Gastroesophageal sphincter (tissue), 4 donors: ENCODE measurements at regions not wholly inside any gene's neighbourhood (a gene's known extent, or its start where the extent isn't known, plus 50 kb on each side); places are given as distances from the start of the nearest gene placed in this dataset.

Source experiments
- ATAC-seq: fragments of 150-250 bp; one replicate; pipeline ENCODE4 v1.9.1; 2016; ENCODE audit warnings: mild to moderate bottlenecking, moderate library complexity
- H3K27ac ChIP-seq, 4 donors: fragments of 200-600 bp; sonication (generic) in 3 of 4; 1 replicate in 3 of 4; 2 replicates in 1 of 4; pipeline ENCODE4 v1.5.1; 2016 to 2019
- H3K27me3 ChIP-seq: fragments of 200-600 bp; sonication (generic); one replicate; pipeline ENCODE4 v1.5.1; 2019
- H3K36me3 ChIP-seq, 2 donors: fragments of 200-600 bp; sonication (generic); one replicate each; pipeline ENCODE4 v1.5.1; 2019; ENCODE audit warnings: control low read depth in 1 of 2
- H3K4me1 ChIP-seq, 3 donors: fragments of 200-600 bp; sonication (generic); 1 replicate in 2 of 3; 2 replicates in 1 of 3; pipeline ENCODE4 v1.5.1; 2016 to 2019; ENCODE audit warnings: control low read depth in 2 of 3
- H3K4me3 ChIP-seq, 2 donors: fragments of 200-600 bp; sonication (generic); one replicate each; pipeline ENCODE4 v1.5.1; 2019; ENCODE audit warnings: mild to moderate bottlenecking in 1 of 2, moderate library complexity in 1 of 2
- H3K9me3 ChIP-seq, 3 donors: fragments of 200-600 bp; sonication (generic); one replicate each; pipeline ENCODE4 v1.5.1; 2017 to 2019; ENCODE audit warnings: control low read depth in 2 of 3
- CTCF ChIP-seq, 4 experiments: fragments of 200-600 bp in 2 of 4; fragments of 450-650 bp in 2 of 4; sonication (generic) in 1 of 4; IDR thresholded peaks; one replicate each; pipeline ENCODE4 v1.5.1; 2017 to 2019; ENCODE audit warnings: antibody characterized with exemption in 4 of 4, mild to moderate bottlenecking in 2 of 4, moderate library complexity in 2 of 4
- EP300 ChIP-seq: sonication (generic); formaldehyde crosslinking; IDR thresholded peaks from one replicate; pipeline ENCODE4 v1.6.1; 2017; ENCODE audit warnings: antibody characterized with exemption, mild to moderate bottlenecking
- POLR2A ChIP-seq, 2 donors: fragments of 450-650 bp; IDR thresholded peaks; one replicate each; pipeline ENCODE4 v1.6.1; 2017; ENCODE audit warnings: antibody characterized with exemption in 2 of 2, mild to moderate bottlenecking in 2 of 2, moderate library complexity in 1 of 2
- POLR2AphosphoS5 ChIP-seq: sonication (generic); formaldehyde crosslinking; IDR thresholded peaks from one replicate; pipeline ENCODE4 v1.6.1; 2017; ENCODE audit warnings: antibody characterized with exemption
- WGBS, 2 donors: methylation state at CpG; one replicate each; pipeline ENCODE4 v1.1.5; 2018; ENCODE audit warnings: low coverage in 1 of 2; 5-methylcytosine and 5-hydroxymethylcytosine counted together

GRCh38 chr4:43425206-43425605 lies 532.7 kb downstream of the GRXCR1 start:
- Histone ChIP-seq H3K27me3 (no peaks in the 10 kb centered on the region), H3K36me3 (no peaks in the 10 kb centered on the region), H3K4me3 (no peak overlapping the region), H3K27ac (no peak overlapping the region), H3K9me3 (no peaks in the 10 kb centered on the region), H3K4me1 (no peaks in the 10 kb centered on the region)
- 62 to 78% methylated on average over 1 of the region's 1 CpG for WGBS, 2 donors
- TF ChIP-seq CTCF (IDR thresholded peaks at IDR 0.05) (no peak), POLR2AphosphoS5 (no peak), POLR2A (IDR thresholded peaks at IDR 0.05) (no peak), EP300 (no peak)
- no peak for ATAC-seq

GRCh38 chr4:43435291-43435690 lies 542.8 kb downstream of the GRXCR1 start:
- no peak for TF ChIP-seq EP300
- no peak for TF ChIP-seq POLR2AphosphoS5
- no peak for TF ChIP-seq CTCF (IDR thresholded peaks at IDR 0.05)
- TF ChIP-seq POLR2A (IDR thresholded peaks at IDR 0.05) = no peak
- ATAC-seq = no peak
- H3K27me3 ChIP-seq = no peaks in the 10 kb centered on the region
- H3K9me3 ChIP-seq = peaks cover 0 to 20% (median 0%) of the 10 kb centered on the region in 3 donors
- H3K4me3 ChIP-seq = no peak overlapping the region
- H3K4me1 ChIP-seq = no peaks in the 10 kb centered on the region
- WGBS, 2 donors = 25 to 32% methylated on average over 1 of the region's 1 CpG
- no peak overlapping the region for H3K27ac ChIP-seq
- no peaks in the 10 kb centered on the region for H3K36me3 ChIP-seq

- H3K4me3 ChIP-seq = no peak overlapping the region
- no peak for ATAC-seq
- no peaks in the 10 kb centered on the region for H3K4me1 ChIP-seq
- TF ChIP-seq CTCF (IDR thresholded peaks at IDR 0.05) = no peak
- no peaks in the 10 kb centered on the region for H3K9me3 ChIP-seq
- H3K36me3 ChIP-seq = no peaks in the 10 kb centered on the region
- no peaks in the 10 kb centered on the region for H3K27me3 ChIP-seq
- no peak overlapping the region for H3K27ac ChIP-seq
These were observed 560.4 kb downstream of the GRXCR1 start for GRCh38 chr4:43452948-43453347.

- no peaks in the 10 kb centered on the region for H3K4me1 ChIP-seq
- no peak for ATAC-seq
- no peaks in the 10 kb centered on the region for H3K36me3 ChIP-seq
- WGBS, 2 donors = 38 to 67% methylated on average over 2 of the region's 2 CpGs
- no peaks in the 10 kb centered on the region for H3K9me3 ChIP-seq
- H3K27me3 ChIP-seq = no peaks in the 10 kb centered on the region
- TF ChIP-seq POLR2AphosphoS5 (no peak), CTCF (IDR thresholded peaks at IDR 0.05) (no peak), POLR2A (IDR thresholded peaks at IDR 0.05) (no peak), EP300 (no peak)
- H3K4me3 ChIP-seq = no peak overlapping the region
- no peak overlapping the region for H3K27ac ChIP-seq
These were observed 563.9 kb downstream of the GRXCR1 start for GRCh38 chr4:43456383-43456782.

- TF ChIP-seq EP300 (no peak), POLR2AphosphoS5 (no peak), CTCF (IDR thresholded peaks at IDR 0.05) (no peak), POLR2A (IDR thresholded peaks at IDR 0.05) (no peak)
- H3K36me3 ChIP-seq = no peaks in the 10 kb centered on the region
- WGBS, 2 donors = 80 to 88% methylated on average over 2 of the region's 2 CpGs
- no peaks in the 10 kb centered on the region for H3K27me3 ChIP-seq
- no peaks in the 10 kb centered on the region for H3K9me3 ChIP-seq
- no peak overlapping the region for H3K27ac ChIP-seq
- ATAC-seq = no peak
- H3K4me1 ChIP-seq = no peaks in the 10 kb centered on the region
- no peak overlapping the region for H3K4me3 ChIP-seq
These were observed 565.4 kb downstream of the GRXCR1 start for GRCh38 chr4:43457866-43458265.
